SK-N-MC (cell line): ENCODE measurements at regions not wholly inside any gene's neighbourhood (a gene's known extent, or its start where the extent isn't known, plus 50 kb on each side); places are given as distances from the start of the nearest gene placed in this dataset.
"Not testable (repeated sequence)": the region's sequence is repeated elsewhere in the genome, so short reads cannot be mapped to it uniquely, and the experiment has no call there.

ENCODE experiments used
- DNase-seq: peaks from one replicate; pipeline ENCODE4 v3.0.0-alpha.2; 2011; ENCODE audit warnings: low read depth, low spot score
- H3K27ac ChIP-seq: fragments of 200-600 bp; sonication (generic); 2 replicates; pipeline ENCODE4 v1.5.1; 2016; ENCODE audit warnings: mixed run types
- H3K36me3 ChIP-seq: fragments of 200-600 bp; sonication (generic); 2 replicates; pipeline ENCODE4 v1.6.1; 2017; ENCODE audit warnings: antibody characterized with exemption, low read length, mixed read lengths; ENCODE audit not compliant: insufficient read depth
- H3K4me3 ChIP-seq: fragments of 200-600 bp; sonication (generic); 2 replicates; pipeline ENCODE4 v1.5.1; 2016
- H3K9ac ChIP-seq: fragments of 200-600 bp; sonication (generic); 2 replicates; pipeline ENCODE4 v1.8.0; 2017; ENCODE audit warnings: mixed run types, mixed read lengths; ENCODE audit not compliant: insufficient read length
- H3K9me3 ChIP-seq: fragments of 200-600 bp; sonication (generic); 2 replicates; pipeline ENCODE4 v1.6.1; 2017; ENCODE audit warnings: low read depth, mild to moderate bottlenecking, antibody characterized with exemption, low read length, moderate library complexity, mixed read lengths
- EZH2 ChIP-seq: fragments of 200-600 bp; sonication (generic); IDR thresholded peaks from one replicate; pipeline ENCODE4 v1.6.1; 2017; ENCODE audit warnings: antibody characterized with exemption
- FOXP2 ChIP-seq: optimal IDR thresholded peaks from 2 replicates; pipeline ENCODE3; 2011; ENCODE audit warnings: mild to moderate bottlenecking, moderate library complexity; ENCODE audit not compliant: insufficient read depth; ENCODE audit errors: extremely low read length, control extremely low read depth
- POLR2AphosphoS5 ChIP-seq: IDR thresholded peaks from 2 replicates; pipeline ENCODE4 v1.6.1; 2012; ENCODE audit warnings: mild to moderate bottlenecking, low read depth, low read length, borderline replicate concordance

DNA sequence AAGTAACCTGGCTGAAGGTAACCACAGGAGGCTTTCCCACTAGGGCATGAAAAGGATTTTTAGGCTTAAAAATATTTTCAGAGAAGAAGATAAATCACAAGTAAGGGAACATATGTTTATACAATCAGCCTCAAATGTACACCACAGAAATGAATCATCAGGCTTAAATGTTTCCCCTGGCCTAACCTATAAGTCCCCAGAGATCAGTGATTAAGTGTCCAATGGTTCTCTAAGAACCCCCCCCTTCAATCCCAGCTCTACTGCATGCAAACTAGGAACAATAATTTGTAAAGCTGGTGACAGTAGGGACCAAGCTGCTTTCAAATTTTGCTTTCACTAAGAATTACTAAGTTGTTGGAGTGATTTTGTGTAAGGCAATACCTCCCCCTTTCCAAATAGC, 431.6 kb upstream of the LMCD1 start:
- Histone ChIP-seq H3K36me3 (no peaks in the 10 kb centered on the region), H3K4me3 (no peak overlapping the region), H3K9ac (no peak overlapping the region), H3K27ac (no peak overlapping the region), H3K9me3 (no peaks in the 10 kb centered on the region)
- DNase-seq, result no peak
- no peak for TF ChIP-seq FOXP2
- no peak for TF ChIP-seq EZH2
- TF ChIP-seq POLR2AphosphoS5, result no peak

DNA sequence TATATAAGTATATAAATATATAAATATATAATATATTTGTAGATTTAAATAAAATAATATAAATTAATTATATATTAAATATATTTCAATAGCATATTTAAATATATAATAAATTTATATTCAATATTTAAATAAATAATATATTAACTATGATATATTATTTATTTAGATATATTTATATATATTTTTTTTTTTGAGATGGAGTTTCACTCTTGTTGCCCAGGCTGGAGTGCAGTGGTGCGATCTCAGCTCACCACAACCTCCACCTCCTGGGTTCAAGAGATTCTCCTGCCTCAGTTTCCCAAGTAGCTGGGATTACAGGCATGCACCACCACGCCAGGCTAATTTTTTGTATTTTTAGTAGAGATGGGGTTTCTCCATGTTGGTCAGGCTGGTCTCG, 426.9 kb upstream of the LMCD1 start:
- not testable (repeated sequence) for H3K9ac ChIP-seq, DNase-seq, H3K36me3 ChIP-seq, H3K4me3 ChIP-seq, H3K9me3 ChIP-seq, H3K27ac ChIP-seq

DNA sequence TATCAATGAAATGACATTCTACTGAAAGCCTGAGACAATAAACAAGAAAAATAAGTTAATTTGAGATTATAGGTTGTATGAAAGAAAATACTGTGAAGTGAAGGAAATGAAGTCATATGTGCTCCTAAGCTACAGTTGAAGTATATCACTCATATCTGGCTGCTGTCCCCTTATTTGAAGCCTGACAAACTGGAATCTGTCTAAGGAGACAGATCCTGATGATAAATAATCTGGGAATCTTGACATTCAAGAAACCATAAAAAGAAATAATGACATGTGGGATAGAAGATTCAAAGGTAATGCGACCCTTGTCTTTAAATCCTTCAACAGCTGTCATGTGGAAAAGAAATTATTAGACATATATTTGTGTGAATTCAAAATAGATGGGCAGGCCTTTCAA, 424.5 kb upstream of the LMCD1 start:
- no peak overlapping the region for H3K9ac ChIP-seq
- H3K4me3 ChIP-seq, result no peak overlapping the region
- no peaks in the 10 kb centered on the region for H3K36me3 ChIP-seq
- H3K27ac ChIP-seq, result no peak overlapping the region
- TF ChIP-seq POLR2AphosphoS5, result no peak
- no peak for TF ChIP-seq EZH2
- no peak for TF ChIP-seq FOXP2
- DNase-seq, result no peak
- no peaks in the 10 kb centered on the region for H3K9me3 ChIP-seq

DNA sequence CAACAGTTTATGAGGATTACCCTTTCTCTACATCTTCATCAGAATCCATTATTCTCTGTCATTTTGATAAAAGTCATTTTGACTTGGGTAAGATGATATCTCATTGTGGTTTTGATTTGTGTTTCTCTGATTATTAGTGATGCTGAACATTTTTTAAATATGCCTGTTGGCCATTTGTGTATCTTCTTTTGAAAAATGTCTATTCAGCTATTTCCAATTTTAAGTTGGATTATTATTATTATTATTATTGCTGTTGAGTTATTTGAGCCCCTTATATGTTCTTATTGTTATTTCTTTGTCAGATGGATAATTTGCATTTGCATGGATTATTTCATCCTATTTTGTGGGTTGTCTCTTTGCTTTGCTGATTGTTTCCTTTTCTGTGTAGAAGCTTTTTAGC, 421.2 kb upstream of the LMCD1 start:
- TF ChIP-seq POLR2AphosphoS5 (no peak), FOXP2 (no peak), EZH2 (no peak)
- no peak overlapping the region for H3K27ac ChIP-seq
- H3K4me3 ChIP-seq, result no peak overlapping the region
- H3K36me3 ChIP-seq, result no peaks in the 10 kb centered on the region
- H3K9ac ChIP-seq, result no peak overlapping the region
- no peaks in the 10 kb centered on the region for H3K9me3 ChIP-seq
- DNase-seq, result no peak

DNA sequence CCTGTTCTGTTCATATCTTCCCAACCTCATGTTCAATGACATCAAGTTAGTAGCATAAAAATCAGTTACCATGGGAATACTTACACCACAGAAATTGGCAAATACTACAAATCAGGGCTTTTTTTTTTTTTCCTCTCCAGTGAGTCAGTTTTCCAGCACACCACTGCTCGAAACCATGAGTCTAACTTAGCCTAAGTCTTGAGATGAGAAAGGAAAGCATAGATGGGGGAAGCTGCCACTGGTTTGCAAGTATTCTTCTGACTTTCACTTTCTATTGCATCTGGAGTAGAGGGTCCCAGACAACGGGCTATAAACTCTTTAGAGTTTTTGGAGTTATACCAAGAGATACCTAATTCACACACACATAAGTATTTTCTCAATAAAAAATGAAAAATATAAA, 416.1 kb upstream of the LMCD1 start:
- no peaks in the 10 kb centered on the region for H3K9me3 ChIP-seq
- no peak overlapping the region for H3K9ac ChIP-seq
- TF ChIP-seq POLR2AphosphoS5, result no peak
- TF ChIP-seq EZH2, result no peak
- H3K27ac ChIP-seq, result no peak overlapping the region
- DNase-seq, result no peak
- no peaks in the 10 kb centered on the region for H3K36me3 ChIP-seq
- H3K4me3 ChIP-seq, result no peak overlapping the region

DNA sequence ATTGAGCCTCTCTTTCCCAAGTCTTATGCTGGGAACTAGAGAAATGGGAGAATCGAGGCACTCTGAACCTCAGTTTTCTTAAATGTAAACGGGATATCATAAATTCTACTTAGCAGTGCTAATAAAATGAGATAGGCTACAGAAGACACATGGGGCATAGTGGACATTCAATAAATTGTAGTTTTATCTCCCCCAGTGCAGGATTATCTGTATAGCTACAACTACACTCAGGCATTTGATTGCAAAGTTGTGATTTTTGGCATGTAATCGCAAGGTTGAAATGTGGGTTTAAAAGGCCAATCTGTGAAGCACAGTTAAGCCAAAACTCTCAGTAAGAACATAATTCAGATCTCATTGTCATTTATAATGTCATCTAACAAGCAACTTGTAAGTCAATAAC, 413.7 kb upstream of the LMCD1 start:
- DNase-seq, result no peak
- Histone ChIP-seq H3K27ac (no peak overlapping the region), H3K9ac (no peak overlapping the region), H3K36me3 (no peaks in the 10 kb centered on the region), H3K9me3 (no peaks in the 10 kb centered on the region), H3K4me3 (no peak overlapping the region)
- TF ChIP-seq POLR2AphosphoS5 (no peak), EZH2 (no peak), FOXP2 (no peak)

DNA sequence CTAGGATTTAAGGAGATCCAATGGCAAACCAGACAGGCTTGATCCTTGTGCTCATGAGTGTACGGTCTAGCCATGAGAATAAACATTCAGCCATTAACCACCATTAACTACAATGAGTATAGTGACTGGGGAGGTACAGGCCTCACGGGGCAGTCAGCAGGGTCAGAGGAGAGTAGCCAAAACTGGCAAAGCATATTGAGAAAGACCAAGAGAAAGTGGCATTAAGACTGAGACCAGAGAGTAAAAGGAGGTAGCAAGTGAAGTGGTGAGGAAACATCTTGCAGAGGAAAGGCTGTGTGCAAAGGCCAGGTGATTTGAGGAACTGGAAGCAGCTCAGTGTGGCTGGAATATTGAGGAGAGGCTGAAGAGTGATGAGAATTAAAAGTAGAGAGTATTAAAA, 407.2 kb upstream of the LMCD1 start:
- Histone ChIP-seq H3K9me3 (no peaks in the 10 kb centered on the region), H3K36me3 (no peaks in the 10 kb centered on the region), H3K4me3 (no peak overlapping the region), H3K27ac (no peak overlapping the region), H3K9ac (no peak overlapping the region)
- TF ChIP-seq EZH2 (no peak), FOXP2 (no peak), POLR2AphosphoS5 (no peak)
- no peak for DNase-seq

DNA sequence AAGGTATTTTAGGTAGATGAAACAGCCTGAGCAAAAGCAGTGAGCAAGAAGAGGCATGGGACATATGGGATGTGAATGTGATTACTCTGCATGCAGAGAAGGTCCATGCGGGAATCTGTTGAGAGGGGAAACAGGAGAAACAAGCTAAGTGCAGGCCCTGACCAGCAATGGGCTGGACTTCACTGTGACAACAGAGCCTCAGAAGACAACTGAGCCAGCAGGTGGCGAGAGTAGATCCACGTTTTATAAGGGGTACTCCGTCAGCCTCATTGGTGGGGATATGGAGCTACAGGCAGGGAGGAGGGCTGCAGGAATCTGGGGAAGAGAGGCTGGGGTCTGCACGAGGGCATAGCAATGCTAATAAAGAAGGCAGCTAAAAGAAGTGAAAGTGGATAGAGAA, 405.9 kb upstream of the LMCD1 start:
- Histone ChIP-seq H3K36me3 (no peaks in the 10 kb centered on the region), H3K9me3 (no peaks in the 10 kb centered on the region), H3K9ac (no peak overlapping the region), H3K27ac (no peak overlapping the region), H3K4me3 (no peak overlapping the region)
- no peak for TF ChIP-seq EZH2
- no peak for TF ChIP-seq POLR2AphosphoS5
- no peak for TF ChIP-seq FOXP2
- DNase-seq, result no peak

DNA sequence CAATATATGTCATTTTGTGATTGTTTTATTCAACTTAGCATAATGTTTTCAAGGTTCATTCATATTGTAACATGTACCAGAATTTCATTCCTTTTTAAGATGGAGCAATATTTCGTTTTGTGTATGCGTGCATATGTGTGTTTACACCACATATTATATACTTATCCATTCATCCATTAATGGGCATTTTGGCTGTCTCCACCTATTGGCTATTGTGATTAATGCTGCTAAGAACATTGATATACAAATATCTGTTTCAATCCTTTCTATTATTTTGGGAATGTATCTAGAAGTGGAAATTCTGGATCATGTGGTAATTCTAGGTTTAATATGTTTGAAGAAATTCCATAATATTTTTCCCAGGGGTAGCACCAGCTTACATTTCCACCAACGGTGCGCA, 403.9 kb upstream of the LMCD1 start:
- no peak for DNase-seq

More for the DNA sequence above, 403.9 kb upstream of the LMCD1 start:
- Histone ChIP-seq H3K36me3 (no peaks in the 10 kb centered on the region), H3K27ac (no peak overlapping the region), H3K9ac (no peak overlapping the region), H3K9me3 (no peaks in the 10 kb centered on the region), H3K4me3 (no peak overlapping the region)
- TF ChIP-seq FOXP2, result no peak
- TF ChIP-seq EZH2, result no peak
- TF ChIP-seq POLR2AphosphoS5, result no peak
